ENCODE measurements at regions not wholly inside any gene's neighbourhood (a gene's known extent, or its start where the extent isn't known, plus 50 kb on each side); places are given as distances from the start of the nearest gene placed in this dataset.

DNA sequence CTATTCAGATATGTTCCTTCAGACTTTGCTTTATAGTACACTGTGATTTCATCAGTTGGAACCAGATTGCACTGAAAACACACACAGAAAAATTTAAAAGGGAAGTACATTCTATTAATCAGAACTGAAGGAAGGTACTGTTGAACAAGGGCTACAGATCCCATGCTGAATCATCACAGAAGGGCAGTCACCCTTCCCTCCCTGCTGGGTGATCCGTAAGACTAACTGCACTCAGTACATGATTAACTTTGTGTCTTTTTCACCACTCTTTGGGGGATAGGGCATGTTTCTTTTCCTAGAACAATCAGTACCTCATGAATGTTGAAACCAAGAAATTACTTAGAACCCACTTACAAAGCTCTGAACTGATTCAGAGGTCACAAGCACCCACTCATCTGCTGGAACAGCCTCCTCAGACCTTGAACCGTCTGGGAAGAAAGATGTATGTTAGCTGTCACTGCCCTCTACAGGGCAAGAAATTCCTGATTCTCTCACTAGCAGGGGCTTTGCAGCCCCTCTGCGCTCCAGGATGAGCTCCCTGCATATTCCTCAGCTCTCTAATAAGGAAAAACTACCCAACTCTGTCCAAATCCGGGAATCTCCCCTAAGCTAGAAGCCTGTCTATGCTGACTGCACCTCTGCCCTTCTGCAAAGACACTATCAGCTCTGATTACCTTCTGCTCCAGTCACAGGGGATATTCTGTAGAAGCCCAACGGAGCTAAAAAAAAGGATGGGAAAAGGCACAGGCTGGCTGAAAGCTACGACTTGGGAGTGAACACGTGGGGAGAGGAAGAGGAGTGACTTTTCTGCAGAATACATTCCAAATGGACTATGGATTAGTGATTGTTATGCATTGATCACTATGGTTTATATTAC, 51.0 kb downstream of the IARS1 start:
- no peak for TF ChIP-seq POLR2A (IDR thresholded peaks at IDR 0.05)
- TF ChIP-seq, protein P1, sequence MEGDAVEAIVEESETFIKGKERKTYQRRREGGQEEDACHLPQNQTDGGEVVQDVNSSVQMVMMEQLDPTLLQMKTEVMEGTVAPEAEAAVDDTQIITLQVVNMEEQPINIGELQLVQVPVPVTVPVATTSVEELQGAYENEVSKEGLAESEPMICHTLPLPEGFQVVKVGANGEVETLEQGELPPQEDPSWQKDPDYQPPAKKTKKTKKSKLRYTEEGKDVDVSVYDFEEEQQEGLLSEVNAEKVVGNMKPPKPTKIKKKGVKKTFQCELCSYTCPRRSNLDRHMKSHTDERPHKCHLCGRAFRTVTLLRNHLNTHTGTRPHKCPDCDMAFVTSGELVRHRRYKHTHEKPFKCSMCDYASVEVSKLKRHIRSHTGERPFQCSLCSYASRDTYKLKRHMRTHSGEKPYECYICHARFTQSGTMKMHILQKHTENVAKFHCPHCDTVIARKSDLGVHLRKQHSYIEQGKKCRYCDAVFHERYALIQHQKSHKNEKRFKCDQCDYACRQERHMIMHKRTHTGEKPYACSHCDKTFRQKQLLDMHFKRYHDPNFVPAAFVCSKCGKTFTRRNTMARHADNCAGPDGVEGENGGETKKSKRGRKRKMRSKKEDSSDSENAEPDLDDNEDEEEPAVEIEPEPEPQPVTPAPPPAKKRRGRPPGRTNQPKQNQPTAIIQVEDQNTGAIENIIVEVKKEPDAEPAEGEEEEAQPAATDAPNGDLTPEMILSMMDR (IDR thresholded peaks at IDR 0.05), result no peak
- 66 to 68% methylated on average over 7 of the region's 7 CpGs for WGBS, 2 donors
- DNase-seq (ENCODE audit: low spot score in 2 of 2), result no peak
- intact Hi-C loops (cut with DNase I; ENCODE audit: low total_unique reads), result loop anchor here (5.0 kb wide), 1 partner anchor 105 kb away; no protein-coding TSS in a partner anchor
- H3K4me3 ChIP-seq (ENCODE audit: low read depth, poor library complexity, severe bottlenecking), result no peak overlapping the region

DNA sequence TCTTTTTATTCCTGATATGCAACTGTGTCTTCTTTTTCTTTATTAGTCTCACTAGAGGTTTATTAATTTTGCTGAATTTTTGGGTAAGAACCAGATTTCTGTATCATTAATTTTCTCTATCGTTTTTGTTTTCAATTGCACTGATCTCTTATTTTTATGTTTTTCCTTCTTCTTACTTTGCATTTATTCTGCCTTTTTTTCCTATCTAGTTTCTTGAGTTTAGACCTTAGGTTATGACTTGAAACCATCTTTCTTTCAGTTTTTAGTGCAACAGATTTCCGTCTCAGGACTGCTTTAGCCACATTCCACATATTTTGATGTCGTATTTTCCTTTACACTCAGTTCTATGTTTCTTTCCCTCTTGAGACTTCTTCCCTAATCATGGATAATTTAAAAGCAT, 56.6 kb downstream of the IARS1 start:
- intact Hi-C loops (cut with DNase I; ENCODE audit: low total_unique reads), result no loop called here
- no peak for TF ChIP-seq POLR2A (IDR thresholded peaks at IDR 0.05)
- TF ChIP-seq, protein P1 (IDR thresholded peaks at IDR 0.05), result no peak
- WGBS, 2 donors, result 96 to 97% methylated on average over 3 of the region's 3 CpGs
- no peak for DNase-seq (ENCODE audit: low spot score in 2 of 2)
- no peak overlapping the region for H3K4me3 ChIP-seq (ENCODE audit: low read depth, poor library complexity, severe bottlenecking)

DNA sequence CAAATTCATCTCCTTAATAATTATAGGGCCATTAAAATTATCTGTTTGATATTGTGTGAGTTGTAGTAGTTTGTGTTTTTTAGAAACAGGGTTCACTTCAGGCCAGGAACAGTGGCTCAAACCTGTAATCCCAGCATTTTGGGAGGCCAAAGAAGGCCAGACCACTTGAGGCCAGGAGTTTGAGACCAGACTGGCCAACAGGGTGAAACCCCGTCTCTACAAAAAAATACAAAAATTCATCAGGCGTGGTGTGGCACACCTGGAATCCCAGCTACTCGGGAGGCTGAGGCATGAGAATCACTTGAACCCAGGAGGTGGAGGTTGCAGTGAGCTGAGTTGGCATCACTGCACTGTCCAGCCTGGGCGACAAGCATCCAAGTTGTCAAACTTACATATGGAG, 57.0 kb downstream of the IARS1 start:
- TF ChIP-seq, protein P1 (IDR thresholded peaks at IDR 0.05), result no peak
- no peak for TF ChIP-seq POLR2A (IDR thresholded peaks at IDR 0.05)
- DNase-seq (ENCODE audit: low spot score in 2 of 2), result no peak
- 96 to 100% methylated on average over 4 of the region's 4 CpGs for WGBS, 2 donors
- intact Hi-C loops (cut with DNase I; ENCODE audit: low total_unique reads), result no loop called here
- H3K4me3 ChIP-seq (ENCODE audit: low read depth, poor library complexity, severe bottlenecking), result no peak overlapping the region

DNA sequence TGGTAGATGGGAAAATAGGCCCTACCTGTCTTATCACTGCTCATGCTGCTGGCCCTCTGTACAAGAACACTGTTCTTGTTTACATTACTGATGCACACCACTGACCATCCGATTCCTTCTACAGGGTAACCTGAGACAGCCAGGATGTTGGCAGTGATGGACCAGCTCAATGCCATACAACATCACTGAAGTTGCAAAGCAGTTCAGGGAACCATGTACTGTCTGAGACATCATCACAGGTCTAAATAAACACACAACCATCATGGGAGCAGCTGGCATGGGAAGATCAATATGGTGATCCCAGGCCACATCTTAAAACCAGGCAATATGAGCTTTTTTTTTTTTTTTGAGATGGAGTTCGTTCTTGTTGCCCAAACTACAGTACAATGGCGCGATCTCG, 59.0 kb downstream of the IARS1 start:
- H3K4me3 ChIP-seq (ENCODE audit: low read depth, poor library complexity, severe bottlenecking), result no peak overlapping the region
- no peak for DNase-seq (ENCODE audit: low spot score in 2 of 2)
- TF ChIP-seq, protein P1 (IDR thresholded peaks at IDR 0.05), result no peak
- TF ChIP-seq POLR2A (IDR thresholded peaks at IDR 0.05), result no peak
- WGBS, 2 donors, result 96 to 97% methylated on average over 5 of the region's 5 CpGs
- intact Hi-C loops (cut with DNase I; ENCODE audit: low total_unique reads), result no loop called here

DNA sequence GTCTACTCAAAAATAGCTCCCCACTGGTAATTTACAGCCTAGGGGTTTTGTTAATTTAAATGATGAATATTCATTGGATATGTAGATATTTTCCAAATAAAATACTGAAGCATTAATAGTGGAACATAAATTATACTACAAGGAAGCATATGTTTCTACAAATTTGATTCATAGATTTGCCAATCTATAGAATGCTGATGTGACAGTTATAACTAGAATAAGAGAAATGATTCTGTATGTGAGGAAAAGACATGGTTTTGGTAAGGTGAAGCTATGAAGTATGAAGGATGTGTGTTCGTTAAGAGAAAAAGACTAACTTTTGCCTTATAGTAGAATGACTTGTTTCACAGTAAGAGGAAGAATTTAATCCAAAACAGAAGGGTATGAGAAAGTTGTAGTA, 61.3 kb downstream of the IARS1 start:
- no peak for TF ChIP-seq POLR2A (IDR thresholded peaks at IDR 0.05)
- TF ChIP-seq, protein P1 (IDR thresholded peaks at IDR 0.05), result no peak
- intact Hi-C loops (cut with DNase I; ENCODE audit: low total_unique reads), result no loop called here
- H3K4me3 ChIP-seq (ENCODE audit: low read depth, poor library complexity, severe bottlenecking), result no peak overlapping the region
- WGBS, 2 donors, result 82 to 89% methylated on average over 1 of the region's 1 CpG
- no peak for DNase-seq (ENCODE audit: low spot score in 2 of 2)
